ENCODE measurements at regions not wholly inside any gene's neighbourhood (a gene's known extent, or its start where the extent isn't known, plus 50 kb on each side); places are given as distances from the start of the nearest gene placed in this dataset.
"Not testable (repeated sequence)": the region's sequence is repeated elsewhere in the genome, so short reads cannot be mapped to it uniquely, and the experiment has no call there.

- FAIRE-seq, result no peak
These were observed 107.0 kb upstream of the SMLR1 start for GRCh38 chr6:130720076-130720715.

- no peak for FAIRE-seq
These were observed 103.1 kb upstream of the SMLR1 start for GRCh38 chr6:130724089-130724488.

GRCh38 chr6:130725551-130725950 is 101.7 kb upstream of the SMLR1 start:
- no peak for FAIRE-seq

DNA sequence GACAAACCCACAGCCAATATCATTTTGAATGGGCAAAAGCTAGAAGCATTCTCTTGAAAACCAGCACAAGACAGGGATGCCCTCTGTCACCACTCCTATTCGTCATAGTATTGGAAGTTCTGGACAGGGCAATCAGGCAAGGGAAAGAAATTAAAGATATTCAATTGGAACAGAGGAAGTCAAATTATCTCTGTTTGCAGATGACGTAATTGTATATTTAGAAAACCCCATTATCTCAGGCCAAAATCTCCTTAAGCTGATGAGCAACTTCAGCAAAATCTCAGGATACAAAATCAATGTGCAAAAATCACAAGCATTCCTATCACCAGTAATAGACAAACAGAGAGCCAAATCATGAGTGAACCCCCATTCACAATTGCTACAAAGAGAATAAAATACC is 99.1 kb upstream of the SMLR1 start:
- FAIRE-seq, result not testable (repeated sequence)

GRCh38 chr6:130730600-130730999 is 96.6 kb upstream of the SMLR1 start:
- FAIRE-seq, result no peak

DNA sequence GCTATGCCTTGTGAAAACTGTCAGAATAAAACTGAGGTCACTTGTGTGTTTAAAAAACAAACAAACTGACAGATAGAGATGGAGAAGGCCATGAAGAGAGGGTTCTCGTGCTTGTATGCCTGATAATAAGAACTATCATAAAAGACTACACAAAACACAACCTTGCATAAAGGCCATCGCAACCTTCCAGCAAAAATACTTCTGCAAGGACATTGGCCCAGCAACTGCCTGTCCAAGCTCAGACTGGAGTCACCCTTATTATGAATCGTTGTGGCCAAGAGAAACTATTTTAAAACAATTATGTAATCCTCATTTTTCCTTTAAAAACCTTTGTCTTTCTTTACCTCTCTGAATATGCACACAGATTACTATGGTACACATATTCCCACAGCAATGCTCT is 93.0 kb upstream of the SMLR1 start:
- FAIRE-seq, result no peak

GRCh38 chr6:130740308-130740707 is 86.9 kb upstream of the SMLR1 start:
- FAIRE-seq, result no peak

DNA sequence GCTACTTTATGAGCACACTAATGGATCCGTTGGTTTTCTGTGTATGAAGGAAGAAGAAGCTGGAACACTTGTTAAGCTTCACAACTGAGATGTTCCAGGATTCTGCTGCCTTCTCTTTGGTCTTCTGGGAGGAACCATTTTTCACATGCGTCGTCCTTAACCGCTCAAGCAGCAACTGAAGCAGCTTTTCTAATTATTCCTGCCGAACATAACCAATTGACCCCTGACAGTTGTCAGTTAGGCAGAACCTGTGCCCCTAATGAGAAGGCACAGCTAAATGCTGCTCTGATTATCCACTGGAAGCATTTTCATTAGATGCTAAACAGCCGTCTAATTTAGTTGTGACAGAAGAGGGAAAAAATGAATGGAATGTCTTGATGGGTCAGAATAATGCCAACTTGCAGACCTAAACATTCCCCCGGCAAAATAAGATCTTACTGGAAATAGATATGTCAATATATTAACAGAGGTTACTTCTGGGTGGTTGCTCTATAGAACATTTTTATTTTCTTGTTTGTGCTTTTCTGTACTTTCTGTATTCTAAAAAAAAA is 85.0 kb upstream of the SMLR1 start:
- FAIRE-seq, result no peak

- no peak for FAIRE-seq
These were observed 84.0 kb upstream of the SMLR1 start for GRCh38 chr6:130743175-130743574.

DNA sequence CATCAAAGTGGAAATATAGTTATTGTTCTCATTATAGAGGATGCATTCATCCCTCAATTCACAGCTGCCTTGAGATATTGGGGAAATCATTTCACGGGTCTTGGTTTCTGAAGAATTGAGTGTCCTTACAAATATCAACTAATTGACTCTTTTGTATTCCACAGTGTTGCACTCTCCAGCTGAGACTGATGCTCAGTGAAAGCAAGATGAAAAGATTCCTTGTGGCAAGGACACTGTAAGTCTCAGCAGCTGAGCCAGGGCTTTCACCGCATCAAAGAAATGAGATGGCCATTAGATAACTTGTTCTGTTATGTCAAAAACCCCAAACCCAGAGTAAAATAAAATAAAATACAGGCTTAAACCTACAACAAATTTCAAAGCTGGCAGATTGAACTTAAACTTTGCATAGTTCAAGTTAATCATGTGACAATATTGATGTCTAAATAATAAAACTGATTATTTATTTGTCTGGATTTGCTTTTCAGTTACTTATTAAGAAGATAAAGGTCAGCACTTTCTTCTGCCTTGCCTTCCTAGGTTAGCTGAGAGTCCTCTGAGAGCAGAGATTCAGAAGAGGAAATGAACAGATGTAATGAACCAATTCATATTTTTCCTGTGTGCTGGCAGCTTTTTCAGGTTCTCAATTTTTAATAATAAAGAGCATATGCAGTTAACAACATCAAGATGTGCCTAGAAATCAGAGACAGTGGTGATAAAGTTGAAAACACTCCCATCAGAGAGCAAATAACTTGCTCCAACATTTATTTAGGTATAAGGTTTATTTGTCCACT is 82.4 kb upstream of the SMLR1 start:
- no peak for FAIRE-seq

DNA sequence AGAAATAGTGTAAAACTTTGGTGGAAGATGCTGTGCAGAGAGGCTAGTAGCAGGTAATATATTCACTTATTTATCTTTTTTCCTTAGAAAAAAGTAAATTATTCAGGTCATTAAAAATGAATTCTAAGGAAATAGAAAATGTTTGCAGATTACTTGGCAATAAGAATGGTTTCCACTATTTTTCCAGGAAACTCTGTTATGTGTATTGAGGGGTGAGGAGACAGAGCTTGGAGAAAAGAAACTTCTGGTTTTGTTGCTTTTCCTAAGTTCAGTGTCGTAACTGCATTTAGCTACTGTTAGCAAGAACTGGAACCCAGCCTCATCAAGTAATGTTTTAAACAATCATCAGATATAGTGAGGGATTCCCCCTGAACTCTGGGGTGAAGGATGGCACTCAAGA is 79.2 kb upstream of the SMLR1 start:
- no peak for FAIRE-seq

GRCh38 chr6:130749402-130749801 is 77.8 kb upstream of the SMLR1 start:
- FAIRE-seq, result no peak

GRCh38 chr6:130752267-130752666 is 74.9 kb upstream of the SMLR1 start:
- FAIRE-seq, result no peak

GRCh38 chr6:130754786-130755367 is 72.3 kb upstream of the SMLR1 start:
- no peak for FAIRE-seq

GRCh38 chr6:130755368-130756034 is 71.7 kb upstream of the SMLR1 start:
- FAIRE-seq, result no peak

DNA sequence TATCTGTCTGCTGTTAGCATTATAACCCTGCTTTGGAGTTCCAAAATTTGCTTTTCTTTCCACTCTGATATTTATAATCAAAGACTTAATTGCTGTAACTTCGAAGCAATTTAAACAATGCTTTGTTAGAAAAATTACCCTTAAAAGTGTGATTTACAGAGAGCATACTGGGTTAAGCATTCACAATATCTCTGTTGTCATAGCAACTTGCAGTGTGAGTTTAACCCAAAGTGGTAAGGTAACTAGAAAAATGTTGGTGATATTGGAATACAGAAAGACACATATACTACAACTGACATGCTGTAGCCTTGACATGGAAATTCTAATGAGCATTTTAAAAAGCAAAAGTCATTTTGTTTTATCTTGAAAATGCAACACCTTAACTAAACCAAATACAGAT is 70.4 kb upstream of the SMLR1 start:
- FAIRE-seq, result no peak

DNA sequence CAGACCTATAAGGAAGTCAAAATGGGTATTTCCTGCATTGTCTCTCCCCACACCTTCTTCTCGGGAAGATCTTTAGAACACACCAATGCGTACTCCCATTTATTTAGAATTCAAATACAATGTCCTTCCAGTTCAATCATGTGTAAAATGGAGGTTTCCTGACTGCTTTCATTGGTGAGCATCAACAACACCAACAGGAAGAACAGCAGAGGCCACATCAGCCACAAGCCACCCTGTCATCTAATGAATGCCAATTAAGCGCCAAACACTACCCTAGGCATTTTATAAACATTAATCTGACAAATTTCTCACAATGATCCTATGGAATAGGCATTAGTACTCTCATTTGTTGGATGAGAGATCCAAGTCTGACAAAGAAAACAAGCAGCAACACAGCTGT is 68.4 kb upstream of the SMLR1 start:
- no peak for FAIRE-seq

DNA sequence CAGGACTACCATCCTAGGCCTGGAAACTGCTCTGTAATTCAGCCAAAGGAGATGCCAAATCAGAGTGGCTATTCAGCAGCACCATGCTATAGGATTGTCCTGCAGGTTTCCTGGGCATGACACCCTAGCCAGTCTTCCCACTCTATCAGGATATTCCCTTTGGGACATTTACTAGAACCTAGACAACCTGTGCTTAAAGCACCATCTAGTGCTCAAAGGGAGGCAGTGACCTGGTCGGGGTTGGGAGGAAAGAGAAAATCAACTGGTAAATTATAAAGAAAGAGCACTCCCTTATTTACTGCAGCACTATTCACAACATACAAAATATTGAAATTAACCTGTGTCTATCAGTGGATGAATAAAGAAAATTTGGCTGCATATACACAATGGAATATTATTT is 67.2 kb upstream of the SMLR1 start:
- FAIRE-seq, result no peak

- no peak for FAIRE-seq
These were observed 65.9 kb upstream of the SMLR1 start for GRCh38 chr6:130761286-130761685.

DNA sequence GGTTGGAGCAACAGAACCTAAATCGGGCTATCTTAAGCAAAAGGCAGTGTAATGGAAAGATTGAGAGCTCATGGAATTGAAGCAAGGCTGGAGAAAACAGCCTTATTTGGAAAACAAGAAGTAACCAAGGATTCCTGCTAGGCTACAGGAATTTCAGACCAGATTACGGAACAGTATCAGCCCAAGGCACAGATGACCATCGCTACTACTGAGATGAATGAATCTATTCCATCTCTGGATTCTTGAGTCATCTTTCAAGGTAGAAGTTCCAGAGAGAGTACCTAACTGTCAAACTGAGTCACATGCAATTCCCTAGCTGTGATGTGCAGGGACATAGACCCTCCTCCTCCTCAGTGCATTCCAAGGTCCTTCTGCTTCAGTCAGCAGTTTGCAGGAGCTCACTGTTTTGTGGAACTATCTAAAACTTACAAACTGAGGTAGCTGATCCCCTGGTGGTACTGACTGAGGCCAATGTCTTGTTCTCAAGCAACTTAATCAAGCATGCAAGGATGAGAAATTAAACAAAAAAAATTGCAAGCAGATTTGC is 62.0 kb upstream of the SMLR1 start:
- FAIRE-seq, result no peak

- no peak for FAIRE-seq
These were observed 60.7 kb upstream of the SMLR1 start for GRCh38 chr6:130766239-130767144.

DNA sequence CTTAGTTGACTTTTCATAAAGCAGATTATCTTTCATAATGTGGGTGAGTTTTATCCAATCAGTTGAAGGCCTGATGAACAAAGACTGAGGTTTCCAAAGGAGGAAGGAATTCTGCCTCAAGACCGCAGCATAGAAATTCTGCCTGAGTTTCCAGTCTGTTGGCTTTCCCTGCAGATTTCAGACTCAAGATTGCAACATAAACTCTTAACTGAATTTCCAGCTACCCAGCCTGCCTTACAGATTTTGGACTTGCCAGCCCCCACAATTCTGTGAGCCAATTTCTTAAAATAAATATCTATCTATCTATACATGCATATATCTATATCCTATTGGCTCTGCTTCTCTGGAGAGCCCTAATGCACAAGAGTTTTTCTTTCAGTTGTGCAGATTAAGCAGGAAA is 57.3 kb upstream of the SMLR1 start:
- no peak for FAIRE-seq
